ENCODE measurements at regions not wholly inside any gene's neighbourhood (a gene's known extent, or its start where the extent isn't known, plus 50 kb on each side); places are given as distances from the start of the nearest gene placed in this dataset.

GRCh38 chr4:133969202-133969848, 232.3 kb downstream of the PABPC4L start:
- CTCF ChIA-PET: interaction anchor here (1.1 kb wide), 1 partner anchor 8 kb away, joined by 3 read pairs; no protein-coding TSS in a partner anchor
- H3K36me3 ChIP-seq (ENCODE audit: control insufficient read depth, insufficient read depth, low read length): no peaks in the 10 kb centered on the region
- POLR2A ChIA-PET: no interaction called here
- TF ChIP-seq CTCF (IDR thresholded peaks at IDR 0.05; ENCODE audit: insufficient read depth, low read depth, low read length): no peak
- no peaks in the 10 kb centered on the region for H3K27me3 ChIP-seq (ENCODE audit: control insufficient read depth, insufficient read depth, low read length)
- DNase-seq (ENCODE audit: low read depth): no peak
- H3K4me3 ChIP-seq (ENCODE audit: low read depth, low read length): no peak overlapping the region

- no peaks in the 10 kb centered on the region for H3K27me3 ChIP-seq (ENCODE audit: control insufficient read depth, insufficient read depth, low read length)
- no peak for TF ChIP-seq CTCF (IDR thresholded peaks at IDR 0.05; ENCODE audit: insufficient read depth, low read depth, low read length)
- H3K36me3 ChIP-seq (ENCODE audit: control insufficient read depth, insufficient read depth, low read length): no peaks in the 10 kb centered on the region
- ChIA-PET POLR2A (no interaction called here), CTCF (interaction anchor here (0.6 kb wide), 1 partner anchor 11 kb away, joined by 3 read pairs; no protein-coding TSS in a partner anchor)
- no peak for DNase-seq (ENCODE audit: low read depth)
- H3K4me3 ChIP-seq (ENCODE audit: low read depth, low read length): no peak overlapping the region
Observed at GRCh38 chr4:133968174-133968573, 233.4 kb downstream of the PABPC4L start.

GRCh38 chr4:133960975-133961374, 240.6 kb downstream of the PABPC4L start:
- ChIA-PET CTCF (interaction anchor here (0.9 kb wide), 1 partner anchor 8 kb away, joined by 3 read pairs; no protein-coding TSS in a partner anchor), POLR2A (no interaction called here)
- no peaks in the 10 kb centered on the region for H3K27me3 ChIP-seq (ENCODE audit: control insufficient read depth, insufficient read depth, low read length)
- H3K36me3 ChIP-seq (ENCODE audit: control insufficient read depth, insufficient read depth, low read length): no peaks in the 10 kb centered on the region
- no peak overlapping the region for H3K4me3 ChIP-seq (ENCODE audit: low read depth, low read length)
- no peak for DNase-seq (ENCODE audit: low read depth)
- TF ChIP-seq CTCF (IDR thresholded peaks at IDR 0.05; ENCODE audit: insufficient read depth, low read depth, low read length): no peak

GRCh38 chr4:133943081-133943480, 258.5 kb downstream of the PABPC4L start:
- no peak overlapping the region for H3K4me3 ChIP-seq (ENCODE audit: low read depth, low read length)
- no peak for TF ChIP-seq CTCF (IDR thresholded peaks at IDR 0.05; ENCODE audit: insufficient read depth, low read depth, low read length)

GRCh38 chr4:133938061-133938460, 263.5 kb downstream of the PABPC4L start:
- ChIA-PET POLR2A (interaction anchor here (0.6 kb wide), 1 partner anchor 21 kb away, joined by 3 read pairs; no protein-coding TSS in a partner anchor), CTCF (no interaction called here)
- Histone ChIP-seq H3K36me3 (ENCODE audit: control insufficient read depth, insufficient read depth, low read length) (no peaks in the 10 kb centered on the region), H3K4me3 (ENCODE audit: low read depth, low read length) (no peak overlapping the region), H3K27me3 (ENCODE audit: control insufficient read depth, insufficient read depth, low read length) (no peaks in the 10 kb centered on the region)
- peak; percentile 41 for DNase-seq (ENCODE audit: low read depth)
- TF ChIP-seq CTCF (IDR thresholded peaks at IDR 0.05; ENCODE audit: insufficient read depth, low read depth, low read length): no peak

More at GRCh38 chr4:133943081-133943480, 258.5 kb downstream of the PABPC4L start:
- H3K36me3 ChIP-seq (ENCODE audit: control insufficient read depth, insufficient read depth, low read length): no peaks in the 10 kb centered on the region
- no peak for DNase-seq (ENCODE audit: low read depth)
- no peaks in the 10 kb centered on the region for H3K27me3 ChIP-seq (ENCODE audit: control insufficient read depth, insufficient read depth, low read length)
- POLR2A ChIA-PET: no interaction called here
- CTCF ChIA-PET: no interaction called here
